Endothelial cell (in vitro differentiated cells): ENCODE measurements at regions not wholly inside any gene's neighbourhood (a gene's known extent, or its start where the extent isn't known, plus 50 kb on each side); places are given as distances from the start of the nearest gene placed in this dataset.

ENCODE experiments used
- DNase-seq: peaks from one replicate; pipeline ENCODE4 v3.0.0; 2021; ENCODE audit warnings: low spot score
- H3K27ac Mint-ChIP-seq: one replicate; pipeline ENCODE4 v1.8.0; 2021; ENCODE audit warnings: mixed read lengths, inconsistent platforms; ENCODE audit not compliant: unreplicated experiment
- H3K27me3 Mint-ChIP-seq: one replicate; pipeline ENCODE4 v1.8.0; 2021; ENCODE audit warnings: mild to moderate bottlenecking, moderate library complexity, mixed read lengths, inconsistent platforms; ENCODE audit not compliant: unreplicated experiment
- H3K36me3 Mint-ChIP-seq: one replicate; pipeline ENCODE4 v1.8.0; 2021; ENCODE audit warnings: mild to moderate bottlenecking, low read depth, mixed read lengths, inconsistent platforms; ENCODE audit not compliant: unreplicated experiment
- H3K4me1 Mint-ChIP-seq: one replicate; pipeline ENCODE4 v1.8.0; 2021; ENCODE audit warnings: mild to moderate bottlenecking, mixed read lengths, inconsistent platforms; ENCODE audit not compliant: unreplicated experiment
- H3K4me3 Mint-ChIP-seq: one replicate; pipeline ENCODE4 v1.8.0; 2021; ENCODE audit warnings: mild to moderate bottlenecking, mixed read lengths, inconsistent platforms; ENCODE audit not compliant: unreplicated experiment
- H3K9me3 Mint-ChIP-seq: one replicate; pipeline ENCODE4 v1.8.0; 2021; ENCODE audit warnings: mixed read lengths, inconsistent platforms; ENCODE audit not compliant: unreplicated experiment
- TF ChIP-seq, protein P1 (sequence below): fragments of 200-600 bp; sonication (generic); IDR thresholded peaks from one replicate; pipeline ENCODE4 v1.5.0; 2021; ENCODE audit warnings: antibody characterized with exemption; ENCODE audit not compliant: unreplicated experiment

DNA sequence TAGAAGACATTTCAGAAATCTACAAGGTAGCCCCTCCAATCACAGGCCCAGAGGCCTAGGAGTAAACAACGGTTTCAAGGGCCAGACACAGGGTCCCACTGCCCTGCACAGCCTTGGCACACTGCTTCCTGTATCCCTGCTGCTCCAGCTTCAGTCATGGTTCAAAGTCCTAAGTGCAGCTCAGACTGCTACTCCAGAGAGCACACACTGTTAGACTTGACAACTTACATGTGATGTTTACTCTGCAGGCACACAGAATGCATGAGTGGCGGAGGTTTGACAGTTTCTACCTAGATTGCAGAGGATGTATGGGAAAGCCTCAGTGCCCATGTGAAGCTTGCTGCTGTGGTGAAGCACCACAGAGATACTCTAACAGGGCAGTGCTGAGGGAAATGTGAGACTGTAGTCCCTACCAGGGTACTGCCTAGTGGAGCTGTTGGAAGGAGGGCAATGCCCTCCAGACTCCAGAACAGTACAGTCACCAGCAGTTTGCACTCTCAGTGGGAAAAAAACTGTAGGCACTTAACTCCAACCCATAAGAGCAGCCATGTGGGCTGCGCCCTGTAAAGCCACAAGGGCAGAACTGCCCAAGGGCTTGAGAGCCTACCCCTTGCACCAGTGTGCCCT lies 270.0 kb downstream of the ZWINT start:
- TF ChIP-seq, protein P1, sequence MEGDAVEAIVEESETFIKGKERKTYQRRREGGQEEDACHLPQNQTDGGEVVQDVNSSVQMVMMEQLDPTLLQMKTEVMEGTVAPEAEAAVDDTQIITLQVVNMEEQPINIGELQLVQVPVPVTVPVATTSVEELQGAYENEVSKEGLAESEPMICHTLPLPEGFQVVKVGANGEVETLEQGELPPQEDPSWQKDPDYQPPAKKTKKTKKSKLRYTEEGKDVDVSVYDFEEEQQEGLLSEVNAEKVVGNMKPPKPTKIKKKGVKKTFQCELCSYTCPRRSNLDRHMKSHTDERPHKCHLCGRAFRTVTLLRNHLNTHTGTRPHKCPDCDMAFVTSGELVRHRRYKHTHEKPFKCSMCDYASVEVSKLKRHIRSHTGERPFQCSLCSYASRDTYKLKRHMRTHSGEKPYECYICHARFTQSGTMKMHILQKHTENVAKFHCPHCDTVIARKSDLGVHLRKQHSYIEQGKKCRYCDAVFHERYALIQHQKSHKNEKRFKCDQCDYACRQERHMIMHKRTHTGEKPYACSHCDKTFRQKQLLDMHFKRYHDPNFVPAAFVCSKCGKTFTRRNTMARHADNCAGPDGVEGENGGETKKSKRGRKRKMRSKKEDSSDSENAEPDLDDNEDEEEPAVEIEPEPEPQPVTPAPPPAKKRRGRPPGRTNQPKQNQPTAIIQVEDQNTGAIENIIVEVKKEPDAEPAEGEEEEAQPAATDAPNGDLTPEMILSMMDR: no peak
- peaks cover 4% of the 10 kb centered on the region for H3K9me3 Mint-ChIP-seq
- no peaks in the 10 kb centered on the region for H3K4me1 Mint-ChIP-seq
- DNase-seq: no peak
- no peak overlapping the region for H3K4me3 Mint-ChIP-seq
- H3K27me3 Mint-ChIP-seq: no peaks in the 10 kb centered on the region
- no peaks in the 10 kb centered on the region for H3K36me3 Mint-ChIP-seq
- no peak overlapping the region for H3K27ac Mint-ChIP-seq

DNA sequence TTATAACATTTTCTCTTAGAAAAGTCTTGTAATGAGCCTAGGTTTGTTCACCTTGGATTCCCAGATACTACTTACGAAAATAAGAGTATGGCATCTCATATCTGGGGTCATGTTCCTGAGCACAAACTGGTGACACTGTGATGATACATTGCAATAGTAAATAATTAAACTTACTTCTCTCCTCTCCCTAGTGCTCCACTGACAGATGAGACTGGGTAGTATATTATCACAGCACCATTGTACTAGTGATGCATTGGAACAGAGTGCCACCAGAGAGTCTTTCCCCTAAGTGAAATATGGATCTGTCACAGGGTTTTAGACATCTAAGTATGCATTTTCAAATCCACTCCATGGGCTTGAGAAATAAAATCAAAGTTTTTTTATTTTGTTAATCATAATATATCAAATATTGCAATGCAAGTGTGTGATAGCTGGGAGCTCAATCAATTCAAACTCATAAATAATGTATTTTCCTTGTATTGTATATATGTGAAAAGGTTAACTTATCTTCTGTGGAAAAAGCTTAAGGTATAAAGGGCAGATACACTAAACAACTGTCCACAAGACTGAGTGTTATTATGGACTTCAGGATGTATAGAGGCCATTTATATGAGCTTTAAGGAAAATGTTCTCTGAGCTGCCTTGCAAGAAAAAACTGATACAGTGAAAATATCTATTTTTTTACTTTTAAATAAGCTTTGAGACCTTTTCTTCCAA lies 275.5 kb downstream of the ZWINT start:
- DNase-seq: no peak
- peaks cover 3% of the 10 kb centered on the region for H3K9me3 Mint-ChIP-seq
- no peak overlapping the region for H3K27ac Mint-ChIP-seq
- H3K4me3 Mint-ChIP-seq: no peak overlapping the region
- no peaks in the 10 kb centered on the region for H3K36me3 Mint-ChIP-seq
- TF ChIP-seq, protein P1: no peak
- H3K27me3 Mint-ChIP-seq: peaks cover 2% of the 10 kb centered on the region
- no peaks in the 10 kb centered on the region for H3K4me1 Mint-ChIP-seq

DNA sequence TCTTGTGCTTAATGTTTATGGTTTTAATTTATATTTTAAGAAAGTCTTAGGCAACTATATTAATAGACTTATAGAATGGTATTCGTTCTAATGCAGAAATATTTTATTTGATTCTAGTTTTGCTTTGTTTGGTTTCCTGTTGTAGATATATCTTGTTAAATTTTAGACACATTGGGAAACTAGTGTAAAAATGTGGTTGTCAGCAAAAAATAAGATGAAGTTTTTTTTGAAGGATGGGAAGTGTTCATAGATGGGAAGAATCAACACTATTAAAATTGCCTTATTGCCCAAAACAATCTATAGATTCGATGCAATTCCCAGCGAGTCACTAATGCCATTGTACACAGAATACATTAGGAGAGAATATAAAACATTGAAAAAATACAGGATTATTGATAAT lies 278.9 kb downstream of the ZWINT start:
- Mint-ChIP-seq H3K27me3 (peaks cover 2% of the 10 kb centered on the region), H3K9me3 (no peaks in the 10 kb centered on the region), H3K4me1 (no peaks in the 10 kb centered on the region), H3K4me3 (no peak overlapping the region), H3K27ac (no peak overlapping the region), H3K36me3 (no peaks in the 10 kb centered on the region)
- no peak for DNase-seq
- TF ChIP-seq, protein P1: no peak

- Mint-ChIP-seq H3K27me3 (no peaks in the 10 kb centered on the region), H3K4me1 (no peaks in the 10 kb centered on the region), H3K4me3 (no peak overlapping the region), H3K27ac (no peak overlapping the region), H3K9me3 (no peaks in the 10 kb centered on the region), H3K36me3 (no peaks in the 10 kb centered on the region)
- no peak for DNase-seq
- TF ChIP-seq, protein P1: no peak
Observed at GRCh38 chr10:56068473-56069263, 292.4 kb downstream of the ZWINT start.
